Hepatocyte (in vitro differentiated cells): ENCODE measurements at regions not wholly inside any gene's neighbourhood (a gene's known extent, or its start where the extent isn't known, plus 50 kb on each side); places are given as distances from the start of the nearest gene placed in this dataset.

ENCODE experiments used
- DNase-seq: peaks from one replicate; pipeline ENCODE4 v3.0.0-alpha.2; 2016; ENCODE audit warnings: low spot score
- H2AFZ ChIP-seq: fragments of 200-600 bp; sonication (generic); 2 replicates; pipeline ENCODE4 v1.6.0; 2016; ENCODE audit warnings: antibody characterized with exemption, mild to moderate bottlenecking
- H3K27ac ChIP-seq: fragments of 200-600 bp; sonication (generic); 2 replicates; pipeline ENCODE4 v1.5.1; 2016; ENCODE audit warnings: mild to moderate bottlenecking
- H3K27me3 ChIP-seq: fragments of 200-600 bp; sonication (generic); 2 replicates; pipeline ENCODE4 v1.6.1; 2016
- H3K36me3 ChIP-seq: fragments of 200-600 bp; sonication (generic); replicated peaks from 2 replicates; pipeline ENCODE4 v1.5.1; 2016; ENCODE audit warnings: low read depth; ENCODE audit not compliant: insufficient read depth
- H3K4me1 ChIP-seq: fragments of 200-600 bp; sonication (generic); 2 replicates; pipeline ENCODE4 v1.5.1; 2016; ENCODE audit warnings: mild to moderate bottlenecking, moderate library complexity; ENCODE audit not compliant: insufficient read depth
- H3K4me2 ChIP-seq: fragments of 200-600 bp; sonication (generic); 2 replicates; pipeline ENCODE4 v1.6.0; 2016
- H3K4me3 ChIP-seq: fragments of 200-600 bp; sonication (generic); 2 replicates; pipeline ENCODE4 v1.5.1; 2016; ENCODE audit warnings: mild to moderate bottlenecking
- H3K79me2 ChIP-seq: fragments of 200-600 bp; sonication (generic); 2 replicates; pipeline ENCODE4 v1.6.0; 2017; ENCODE audit warnings: mild to moderate bottlenecking
- H3K9me2 ChIP-seq: fragments of 200-600 bp; sonication (generic); replicated peaks from 2 replicates; pipeline ENCODE4 v1.6.0; 2017; ENCODE audit warnings: mild to moderate bottlenecking; ENCODE audit not compliant: insufficient read depth
- H3K9me3 ChIP-seq: fragments of 200-600 bp; sonication (generic); 2 replicates; pipeline ENCODE4 v1.5.1; 2016; ENCODE audit warnings: low read depth, mild to moderate bottlenecking
- H4K20me1 ChIP-seq: fragments of 200-600 bp; sonication (generic); 2 replicates; pipeline ENCODE4 v1.6.0; 2016; ENCODE audit warnings: mild to moderate bottlenecking; ENCODE audit not compliant: insufficient read depth, poor library complexity, severe bottlenecking
- EZH2 ChIP-seq: fragments of 200-600 bp; sonication (generic); IDR thresholded peaks from 2 replicates; pipeline ENCODE4 v1.6.1; 2016; ENCODE audit warnings: antibody characterized with exemption, mild to moderate bottlenecking, borderline replicate concordance
- EZH2phosphoT487 ChIP-seq: fragments of 200-600 bp; sonication (generic); IDR thresholded peaks from one replicate; pipeline ENCODE4 v1.6.1; 2018; ENCODE audit warnings: antibody characterized with exemption, mild to moderate bottlenecking, low read depth, moderate library complexity; ENCODE audit not compliant: unreplicated experiment, severe bottlenecking
- WGBS: methylation state at CpG from one replicate; pipeline ENCODE4 v1.1.6; 2016; ENCODE audit warnings: low lambda C conversion rate; ENCODE audit errors: missing lambda C conversion rate; 5-methylcytosine and 5-hydroxymethylcytosine counted together
- TF ChIP-seq, protein P1 (sequence below): fragments of 200-600 bp; sonication (generic); IDR thresholded peaks from 2 replicates; pipeline ENCODE4 v1.5.1; 2016; ENCODE audit warnings: antibody characterized with exemption, mild to moderate bottlenecking; ENCODE audit not compliant: poor library complexity

DNA sequence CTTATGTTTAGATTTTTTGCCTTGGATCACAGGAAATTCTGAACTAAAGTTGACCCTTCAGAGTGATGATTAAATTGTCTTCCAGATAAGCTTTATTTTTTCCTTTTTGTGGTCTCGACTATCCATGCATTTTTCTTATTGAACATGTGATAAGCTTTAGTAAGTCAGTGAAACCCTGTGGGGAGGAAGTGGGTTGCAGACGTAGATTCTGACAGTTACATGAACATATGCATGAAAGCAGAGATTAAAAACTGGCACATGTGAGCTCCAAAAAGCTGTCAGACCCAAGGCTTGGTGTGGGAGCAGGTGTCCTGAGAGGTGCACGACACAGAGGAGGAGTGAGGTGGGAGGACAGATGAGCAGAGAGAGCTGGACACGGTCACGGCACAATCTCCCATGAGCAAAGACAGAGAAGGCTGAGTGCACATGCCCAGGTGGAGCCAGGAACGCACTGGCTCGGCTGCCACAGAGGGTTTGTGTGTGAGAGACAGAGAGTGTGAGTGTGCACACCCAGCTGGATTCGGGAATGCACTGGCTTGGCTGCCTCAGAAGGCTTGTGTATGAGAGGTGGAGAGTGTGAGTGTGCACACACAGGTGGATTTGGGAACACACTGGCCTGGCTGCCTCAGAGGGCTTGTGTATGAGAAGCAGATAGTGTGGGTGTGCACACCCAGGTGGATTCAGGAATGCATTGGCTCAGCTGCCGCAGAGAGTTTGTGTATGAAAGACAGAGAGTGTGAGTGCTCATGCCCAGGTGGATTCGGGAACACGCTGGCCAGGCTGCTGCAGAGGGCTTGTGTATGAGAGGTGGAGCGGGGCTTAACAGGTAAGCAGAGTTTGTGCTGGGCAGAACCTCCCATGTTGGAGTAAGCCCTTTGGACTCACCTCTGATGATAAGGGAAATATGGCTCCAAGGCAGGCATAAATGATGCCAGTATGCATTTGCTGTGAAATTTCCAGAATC lies 849.1 kb upstream of the SALL3 start:
- Histone ChIP-seq H3K79me2 (no peaks in the 10 kb centered on the region), H3K27me3 (no peaks in the 10 kb centered on the region), H3K4me2 (no peak overlapping the region), H3K9me3 (no peaks in the 10 kb centered on the region), H3K36me3 (no peaks in the 10 kb centered on the region), H4K20me1 (no peaks in the 10 kb centered on the region), H3K27ac (no peak overlapping the region), H2AFZ (no peak overlapping the region), H3K4me1 (no peaks in the 10 kb centered on the region), H3K4me3 (no peak overlapping the region), H3K9me2 (no peaks in the 10 kb centered on the region)
- 82% methylated on average over 12 of the region's 12 CpGs for WGBS
- TF ChIP-seq EZH2 (no peak), EZH2phosphoT487 (no peak)
- TF ChIP-seq, protein P1, sequence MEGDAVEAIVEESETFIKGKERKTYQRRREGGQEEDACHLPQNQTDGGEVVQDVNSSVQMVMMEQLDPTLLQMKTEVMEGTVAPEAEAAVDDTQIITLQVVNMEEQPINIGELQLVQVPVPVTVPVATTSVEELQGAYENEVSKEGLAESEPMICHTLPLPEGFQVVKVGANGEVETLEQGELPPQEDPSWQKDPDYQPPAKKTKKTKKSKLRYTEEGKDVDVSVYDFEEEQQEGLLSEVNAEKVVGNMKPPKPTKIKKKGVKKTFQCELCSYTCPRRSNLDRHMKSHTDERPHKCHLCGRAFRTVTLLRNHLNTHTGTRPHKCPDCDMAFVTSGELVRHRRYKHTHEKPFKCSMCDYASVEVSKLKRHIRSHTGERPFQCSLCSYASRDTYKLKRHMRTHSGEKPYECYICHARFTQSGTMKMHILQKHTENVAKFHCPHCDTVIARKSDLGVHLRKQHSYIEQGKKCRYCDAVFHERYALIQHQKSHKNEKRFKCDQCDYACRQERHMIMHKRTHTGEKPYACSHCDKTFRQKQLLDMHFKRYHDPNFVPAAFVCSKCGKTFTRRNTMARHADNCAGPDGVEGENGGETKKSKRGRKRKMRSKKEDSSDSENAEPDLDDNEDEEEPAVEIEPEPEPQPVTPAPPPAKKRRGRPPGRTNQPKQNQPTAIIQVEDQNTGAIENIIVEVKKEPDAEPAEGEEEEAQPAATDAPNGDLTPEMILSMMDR: no peak
- no peak for DNase-seq

DNA sequence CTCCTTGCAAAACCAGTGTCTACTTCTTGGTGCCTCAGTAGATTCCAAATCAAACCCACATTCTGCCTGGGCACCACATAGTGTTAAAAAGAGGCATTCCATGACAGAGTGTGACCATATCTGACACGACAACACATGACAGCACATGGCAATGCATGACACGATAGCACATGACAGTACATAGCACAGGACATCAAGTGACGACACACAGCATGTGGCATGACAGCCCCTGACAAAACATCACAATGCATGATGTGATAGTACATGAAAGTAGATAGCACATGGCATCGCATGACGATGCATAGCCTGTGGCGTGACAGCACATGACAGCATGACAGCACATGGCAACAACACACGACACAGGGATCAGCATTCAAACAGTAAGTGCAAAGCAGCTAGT lies 845.9 kb upstream of the SALL3 start:
- Histone ChIP-seq H3K36me3 (no peaks in the 10 kb centered on the region), H3K27ac (no peak overlapping the region), H3K4me2 (no peak overlapping the region), H3K9me2 (no peaks in the 10 kb centered on the region), H2AFZ (no peak overlapping the region), H3K79me2 (no peaks in the 10 kb centered on the region), H3K9me3 (no peaks in the 10 kb centered on the region), H3K4me3 (no peak overlapping the region), H4K20me1 (no peaks in the 10 kb centered on the region), H3K27me3 (peaks cover 9% of the 10 kb centered on the region), H3K4me1 (no peaks in the 10 kb centered on the region)
- no peak for DNase-seq
- WGBS: 93% methylated on average over 7 of the region's 7 CpGs
- TF ChIP-seq EZH2 (no peak), EZH2phosphoT487 (no peak)
- TF ChIP-seq, protein P1: no peak

- H4K20me1 ChIP-seq: no peaks in the 10 kb centered on the region
- H3K4me2 ChIP-seq: no peak overlapping the region
- H2AFZ ChIP-seq: no peak overlapping the region
- 82% methylated on average over 6 of the region's 6 CpGs for WGBS
- DNase-seq: no peak
- H3K4me1 ChIP-seq: no peaks in the 10 kb centered on the region
- H3K4me3 ChIP-seq: no peak overlapping the region
- H3K27me3 ChIP-seq: peaks cover 26% of the 10 kb centered on the region
- H3K36me3 ChIP-seq: no peaks in the 10 kb centered on the region
- H3K27ac ChIP-seq: no peak overlapping the region
- H3K9me2 ChIP-seq: no peaks in the 10 kb centered on the region
- H3K79me2 ChIP-seq: no peaks in the 10 kb centered on the region
- TF ChIP-seq, protein P1: no peak
- no peak for TF ChIP-seq EZH2
- H3K9me3 ChIP-seq: no peaks in the 10 kb centered on the region
These were observed 842.6 kb upstream of the SALL3 start for GRCh38 chr18:78136986-78137385.
